Activated naive CD4-positive, alpha-beta T cell treated with anti-CD3 and anti-CD28 coated beads, Interleukin-2, amount 50 U/mL, for 72 hours (primary cell): ENCODE measurements at regions not wholly inside any gene's neighbourhood (a gene's known extent, or its start where the extent isn't known, plus 50 kb on each side); places are given as distances from the start of the nearest gene placed in this dataset.

Experiments
- ATAC-seq, 2 donors: fragments of 150-1000 bp; cut with Tn5 transposase; 2 replicates each; pipeline ENCODE4 v1.10.0; 2021; ENCODE audit warnings: mild to moderate bottlenecking in 2 of 2, moderate library complexity in 2 of 2
- DNase-seq, 2 donors: peaks; one replicate each; pipeline ENCODE4 v3.0.0; 2021 to 2022; ENCODE audit warnings: low spot score in 2 of 2
- H3K27ac Mint-ChIP-seq, 2 donors: one replicate each; pipeline ENCODE4 v1.8.0; 2022; ENCODE audit warnings: mild to moderate bottlenecking in 2 of 2, mixed read lengths in 2 of 2
- H3K36me3 Mint-ChIP-seq, 2 donors: one replicate each; pipeline ENCODE4 v1.8.0; 2022; ENCODE audit warnings: mixed read lengths in 2 of 2
- H3K9me3 Mint-ChIP-seq, 2 donors: one replicate each; pipeline ENCODE4 v1.8.0; 2022; ENCODE audit warnings: mixed read lengths in 2 of 2

DNA sequence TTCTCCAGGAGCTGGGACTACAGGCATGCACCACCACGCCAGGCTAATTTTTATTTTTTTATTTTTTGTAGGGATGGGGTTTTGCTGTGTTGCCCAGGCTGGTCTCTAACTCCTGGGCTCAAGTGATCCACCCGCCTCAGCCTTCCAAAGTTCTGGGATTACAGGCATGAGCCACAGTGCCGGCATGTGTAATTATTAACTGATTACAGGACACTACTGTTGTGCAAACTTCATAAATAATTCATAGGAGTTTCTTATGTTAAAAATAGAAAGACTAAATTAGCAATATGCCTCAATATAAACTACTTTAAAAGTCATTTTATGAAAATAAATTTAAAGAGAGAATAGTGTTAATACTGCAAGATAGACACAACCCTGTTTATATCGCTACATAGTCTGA lies 221.9 kb downstream of the SNCA start:
- no peak overlapping the region for H3K27ac Mint-ChIP-seq
- DNase-seq, result no peak
- H3K9me3 Mint-ChIP-seq, result no peaks in the 10 kb centered on the region
- no peak for ATAC-seq
- H3K36me3 Mint-ChIP-seq, result no peaks in the 10 kb centered on the region

- DNase-seq (no peak), ATAC-seq (no peak)
- H3K36me3 Mint-ChIP-seq, result no peaks in the 10 kb centered on the region
- no peaks in the 10 kb centered on the region for H3K9me3 Mint-ChIP-seq
- no peak overlapping the region for H3K27ac Mint-ChIP-seq
Measured at GRCh38 chr4:89614155-89614554, 222.8 kb downstream of the SNCA start.

DNA sequence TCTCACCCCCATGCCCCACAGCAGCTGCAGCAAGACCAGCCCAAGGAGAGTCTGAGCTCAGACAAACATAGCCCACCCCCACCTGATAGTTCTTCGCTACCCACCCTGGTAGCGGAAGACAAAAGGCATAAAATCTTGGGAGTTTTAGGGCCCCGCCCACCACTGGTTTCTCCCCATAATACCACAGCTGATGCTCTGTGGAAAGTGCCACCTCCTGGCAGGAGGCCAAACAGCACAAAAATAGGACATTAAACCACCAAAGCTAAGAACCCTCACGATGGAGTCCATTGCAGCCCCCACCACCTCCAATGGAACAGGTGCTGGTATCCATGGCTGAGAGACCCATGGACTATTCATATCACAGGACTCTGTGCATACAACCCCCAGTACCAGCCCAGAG lies 226.7 kb downstream of the SNCA start:
- no peak for ATAC-seq
- H3K36me3 Mint-ChIP-seq, result no peaks in the 10 kb centered on the region
- H3K9me3 Mint-ChIP-seq, result no peaks in the 10 kb centered on the region
- no peak for DNase-seq
- H3K27ac Mint-ChIP-seq, result no peak overlapping the region

DNA sequence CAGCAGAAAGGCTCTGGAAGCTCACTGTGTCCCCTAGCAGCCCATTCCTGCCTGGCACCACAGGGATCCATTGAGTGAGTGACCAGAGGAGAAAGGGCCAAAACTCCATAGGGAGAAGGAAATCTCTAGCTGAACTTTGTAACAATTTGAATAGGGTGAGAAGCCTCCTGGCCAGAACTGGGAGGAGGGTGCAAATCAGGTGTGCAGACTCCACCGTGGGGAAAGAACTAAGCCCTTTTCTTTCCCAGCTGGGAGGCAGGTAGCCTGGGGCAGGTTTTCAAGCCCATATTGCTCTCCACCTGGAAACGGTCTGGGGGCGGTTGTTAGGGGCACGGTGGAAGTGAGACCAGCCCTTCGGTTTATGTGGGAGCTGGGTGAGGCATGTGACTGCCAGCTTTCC lies 227.2 kb downstream of the SNCA start:
- DNase-seq (no peak), ATAC-seq (no peak)
- H3K9me3 Mint-ChIP-seq, result peaks cover 0 to 2% of the 10 kb centered on the region in 2 donors
- no peak overlapping the region for H3K27ac Mint-ChIP-seq
- no peaks in the 10 kb centered on the region for H3K36me3 Mint-ChIP-seq

- no peak overlapping the region for H3K27ac Mint-ChIP-seq
- peaks cover 0 to 5% of the 10 kb centered on the region in 2 donors for H3K36me3 Mint-ChIP-seq
- peaks cover 0 to 6% of the 10 kb centered on the region in 2 donors for H3K9me3 Mint-ChIP-seq
- DNase-seq, result no peak
- no peak for ATAC-seq
Measured at GRCh38 chr4:89604951-89605350, 232.0 kb downstream of the SNCA start.

DNA sequence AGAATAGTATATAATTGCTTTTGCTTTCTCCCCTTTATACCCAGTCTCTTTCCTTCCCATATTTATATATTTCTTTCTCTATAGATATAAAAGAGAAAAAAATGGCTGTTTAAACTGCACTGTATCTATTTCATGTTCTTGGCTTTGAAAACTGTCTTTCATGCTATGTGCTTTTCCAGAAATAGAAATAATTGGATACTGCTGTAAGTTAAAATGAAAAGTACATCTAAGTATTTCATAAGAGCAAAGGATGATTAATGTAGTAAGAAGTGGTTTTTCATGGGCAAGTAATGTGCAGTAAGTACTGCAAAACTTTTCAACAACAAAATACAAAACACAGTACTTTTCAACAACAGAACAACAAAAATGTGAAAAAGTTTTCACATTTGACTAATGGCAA lies 237.9 kb downstream of the SNCA start:
- Mint-ChIP-seq H3K27ac (no peak overlapping the region), H3K36me3 (peaks cover 0 to 5% of the 10 kb centered on the region in 2 donors), H3K9me3 (no peaks in the 10 kb centered on the region)
- ATAC-seq, result no peak
- no peak for DNase-seq

DNA sequence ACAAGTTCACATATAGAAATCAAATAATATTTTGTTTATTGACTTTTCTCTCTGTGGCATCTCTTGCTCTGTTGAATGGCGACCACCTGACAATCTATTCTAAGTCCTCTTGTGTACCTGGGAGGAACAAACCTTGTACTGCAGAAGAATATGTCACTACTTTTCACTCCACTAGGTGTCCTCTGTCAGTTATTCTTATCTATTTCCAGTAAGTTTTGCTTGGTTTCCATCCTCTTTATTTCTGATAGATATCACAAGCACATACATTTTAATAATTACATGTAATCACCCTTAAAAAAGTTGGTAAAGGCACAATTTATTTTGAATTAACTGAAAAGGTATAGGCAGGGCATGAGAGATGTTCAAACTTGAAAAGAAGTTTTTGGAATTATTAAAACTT lies 238.4 kb downstream of the SNCA start:
- Mint-ChIP-seq H3K27ac (no peak overlapping the region), H3K9me3 (no peaks in the 10 kb centered on the region), H3K36me3 (peaks cover 0 to 4% of the 10 kb centered on the region in 2 donors)
- ATAC-seq, result no peak
- DNase-seq, result no peak

DNA sequence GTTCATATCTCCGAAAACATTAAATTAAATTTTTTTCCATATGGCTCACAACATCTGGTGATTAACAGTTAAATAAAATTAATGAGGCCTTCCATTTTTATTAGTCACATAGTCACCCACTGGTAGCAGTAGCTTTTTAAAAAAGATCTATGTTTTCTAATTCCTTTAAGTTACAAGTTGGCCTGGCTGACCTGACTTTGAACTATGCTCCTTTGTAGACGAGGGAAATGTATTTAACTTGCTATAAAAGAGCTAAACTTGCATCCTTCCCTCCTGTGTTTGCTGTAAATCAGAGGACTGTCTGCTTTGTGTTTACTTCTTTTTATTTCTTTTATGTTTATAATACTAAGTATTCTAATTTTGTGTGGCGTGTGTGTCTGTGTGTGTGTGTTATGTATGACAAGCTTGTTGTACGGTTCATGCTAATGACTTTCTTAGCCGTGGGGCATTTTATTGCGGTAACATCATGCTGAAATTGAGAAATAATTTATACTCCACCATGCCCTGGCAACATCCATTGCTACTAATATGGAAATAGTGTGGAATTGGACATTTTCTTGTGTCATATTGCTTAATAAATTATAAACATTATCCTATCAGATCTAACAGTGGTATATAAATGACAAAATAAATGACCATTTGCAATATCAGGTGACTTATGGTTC lies 241.7 kb downstream of the SNCA start:
- no peak overlapping the region for H3K27ac Mint-ChIP-seq
- H3K36me3 Mint-ChIP-seq, result no peaks in the 10 kb centered on the region
- ATAC-seq (no peak), DNase-seq (no peak)
- peaks cover 0 to 4% of the 10 kb centered on the region in 2 donors for H3K9me3 Mint-ChIP-seq

GRCh38 chr4:89590128-89590527 lies 246.8 kb downstream of the SNCA start:
- Mint-ChIP-seq H3K9me3 (peaks cover 0 to 4% of the 10 kb centered on the region in 2 donors), H3K27ac (no peak overlapping the region), H3K36me3 (no peaks in the 10 kb centered on the region)
- no peak for DNase-seq
- ATAC-seq, result no peak

- no peak for ATAC-seq
- H3K27ac Mint-ChIP-seq, result no peak overlapping the region
- H3K9me3 Mint-ChIP-seq, result peaks cover 0 to 4% of the 10 kb centered on the region in 2 donors
Measured at GRCh38 chr4:89588421-89588820, 248.5 kb downstream of the SNCA start.

DNA sequence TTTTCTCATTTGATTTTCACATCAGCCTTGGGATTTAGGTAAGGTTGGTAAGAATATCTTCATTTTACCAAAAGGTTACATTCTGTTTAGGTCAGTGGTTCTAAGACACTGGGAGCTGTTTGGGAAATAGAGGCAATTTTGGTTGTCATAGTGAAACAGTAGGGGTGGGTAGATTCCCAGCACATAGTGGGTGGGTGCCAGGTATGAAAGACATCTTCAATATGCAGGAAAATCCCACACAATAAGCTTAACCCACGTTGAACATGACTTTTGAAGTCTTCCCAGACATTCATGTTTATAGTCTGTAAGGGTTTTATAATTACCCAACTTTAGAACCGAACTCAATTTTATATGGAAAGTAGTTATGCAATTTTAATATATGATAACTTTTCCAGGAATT lies 249.6 kb downstream of the SNCA start:
- Mint-ChIP-seq H3K27ac (no peak overlapping the region), H3K36me3 (no peaks in the 10 kb centered on the region), H3K9me3 (peaks cover 0 to 4% of the 10 kb centered on the region in 2 donors)
- no peak for ATAC-seq
- DNase-seq, result no peak

More at GRCh38 chr4:89588421-89588820, 248.5 kb downstream of the SNCA start:
- DNase-seq, result no peak
- H3K36me3 Mint-ChIP-seq, result no peaks in the 10 kb centered on the region

GRCh38 chr4:89586864-89587263 lies 250.1 kb downstream of the SNCA start:
- H3K36me3 Mint-ChIP-seq, result no peaks in the 10 kb centered on the region
- ATAC-seq, result no peak

GRCh38 chr4:89586318-89586717 lies 250.6 kb downstream of the SNCA start:
- Mint-ChIP-seq H3K9me3 (no peaks in the 10 kb centered on the region), H3K27ac (no peak overlapping the region), H3K36me3 (no peaks in the 10 kb centered on the region)
- ATAC-seq, result no peak
- no peak for DNase-seq

More at GRCh38 chr4:89586864-89587263, 250.1 kb downstream of the SNCA start:
- no peak overlapping the region for H3K27ac Mint-ChIP-seq
- peaks cover 0 to 4% of the 10 kb centered on the region in 2 donors for H3K9me3 Mint-ChIP-seq
- DNase-seq, result no peak

GRCh38 chr4:89582756-89583505 lies 254.0 kb downstream of the SNCA start:
- H3K27ac Mint-ChIP-seq, result no peak overlapping the region
- no peaks in the 10 kb centered on the region for H3K9me3 Mint-ChIP-seq
- no peaks in the 10 kb centered on the region for H3K36me3 Mint-ChIP-seq
- ATAC-seq (no peak), DNase-seq (no peak)

DNA sequence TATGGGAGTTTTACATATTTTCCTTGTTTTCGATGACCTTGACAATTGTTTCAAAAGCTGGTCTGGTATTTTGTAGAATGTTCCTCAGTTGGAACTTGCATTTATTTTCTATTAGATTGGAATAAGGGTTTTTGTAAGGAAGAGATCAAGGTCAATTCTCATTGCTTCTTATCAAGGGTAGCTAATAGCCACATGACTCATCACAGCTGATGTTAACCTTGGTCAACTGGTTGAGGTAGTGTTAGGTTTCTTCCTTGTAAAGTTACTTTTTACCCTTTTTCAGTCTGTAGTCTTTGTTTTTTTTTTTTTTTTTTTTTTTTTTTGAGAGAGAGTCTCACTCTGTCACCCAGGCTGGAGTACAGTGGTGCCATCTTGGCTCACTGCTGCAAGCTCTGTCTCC lies 257.2 kb downstream of the SNCA start:
- H3K9me3 Mint-ChIP-seq, result no peaks in the 10 kb centered on the region
- H3K36me3 Mint-ChIP-seq, result no peaks in the 10 kb centered on the region
- no peak overlapping the region for H3K27ac Mint-ChIP-seq
- no peak for DNase-seq
- ATAC-seq, result no peak

- ATAC-seq, result no peak
- no peaks in the 10 kb centered on the region for H3K36me3 Mint-ChIP-seq
Measured at GRCh38 chr4:89576246-89576645, 260.7 kb downstream of the SNCA start.

DNA sequence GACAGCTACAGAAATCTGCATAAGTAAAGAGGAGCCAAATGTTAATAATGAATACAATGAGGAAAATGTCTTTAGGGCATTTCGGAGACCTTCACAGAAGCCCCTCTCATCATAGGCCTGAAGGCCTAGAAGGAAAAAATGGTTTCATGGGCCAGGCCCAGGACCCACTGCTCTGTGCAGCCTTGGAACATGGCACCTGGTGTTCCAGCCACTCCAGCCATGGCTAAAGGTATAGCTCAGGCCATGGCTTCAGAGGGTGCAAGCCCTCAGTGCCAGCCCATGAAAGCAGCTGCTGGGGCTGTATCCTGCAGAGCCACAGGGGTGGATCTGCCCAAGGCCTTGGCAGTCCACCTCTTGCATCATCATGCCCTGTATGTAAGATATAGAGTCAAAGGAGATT lies 261.1 kb downstream of the SNCA start:
- Mint-ChIP-seq H3K27ac (no peak overlapping the region), H3K9me3 (no peaks in the 10 kb centered on the region), H3K36me3 (no peaks in the 10 kb centered on the region)
- ATAC-seq (no peak), DNase-seq (no peak)

More at GRCh38 chr4:89576246-89576645, 260.7 kb downstream of the SNCA start:
- DNase-seq, result no peak
- no peaks in the 10 kb centered on the region for H3K9me3 Mint-ChIP-seq
- H3K27ac Mint-ChIP-seq, result no peak overlapping the region

- no peak for DNase-seq
- H3K36me3 Mint-ChIP-seq, result no peaks in the 10 kb centered on the region
- no peaks in the 10 kb centered on the region for H3K9me3 Mint-ChIP-seq
- no peak for ATAC-seq
- no peak overlapping the region for H3K27ac Mint-ChIP-seq
Measured at GRCh38 chr4:89574176-89574575, 262.8 kb downstream of the SNCA start.
